Tibial nerve (tissue), 4 donors: ENCODE measurements at regions not wholly inside any gene's neighbourhood (a gene's known extent, or its start where the extent isn't known, plus 50 kb on each side); places are given as distances from the start of the nearest gene placed in this dataset.

Experiments used
- DNase-seq, 2 donors: peaks; one replicate each; pipeline ENCODE4 v3.0.0-alpha.2; 2019; ENCODE audit warnings: low spot score in 2 of 2
- H3K27ac ChIP-seq, 4 donors: fragments of 200-600 bp; sonication (generic) in 3 of 4; one replicate each; pipeline ENCODE4 v1.5.1; 2017 to 2019; ENCODE audit warnings: mild to moderate bottlenecking in 1 of 4
- H3K27me3 ChIP-seq, 2 donors: fragments of 200-600 bp; sonication (generic) in 1 of 2; one replicate each; pipeline versions ENCODE4 v1.5.1 to v1.6.0; 2017 to 2019
- H3K36me3 ChIP-seq, 3 donors: fragments of 200-600 bp; sonication (generic); one replicate each; pipeline ENCODE4 v1.5.1; 2018 to 2019
- H3K4me1 ChIP-seq, 4 donors: fragments of 200-600 bp; sonication (generic) in 3 of 4; one replicate each; pipeline ENCODE4 v1.5.1; 2017 to 2019
- H3K4me3 ChIP-seq, 4 donors: fragments of 200-600 bp; sonication (generic) in 3 of 4; one replicate each; pipeline ENCODE4 v1.5.1; 2017 to 2019; ENCODE audit warnings: mild to moderate bottlenecking in 1 of 4, moderate library complexity in 1 of 4
- H3K9me3 ChIP-seq, 4 donors: fragments of 200-600 bp; sonication (generic) in 3 of 4; one replicate each; pipeline ENCODE4 v1.5.1; 2017 to 2019
- EP300 ChIP-seq, 2 donors: sonication (generic); formaldehyde crosslinking; IDR thresholded peaks; one replicate each; pipeline ENCODE4 v1.6.1; 2017; ENCODE audit warnings: antibody characterized with exemption in 2 of 2, mild to moderate bottlenecking in 1 of 2
- POLR2A ChIP-seq, 2 donors: fragments of 450-650 bp; IDR thresholded peaks; one replicate each; pipeline ENCODE4 v1.6.1; 2017; ENCODE audit warnings: antibody characterized with exemption in 2 of 2, mild to moderate bottlenecking in 2 of 2, moderate library complexity in 2 of 2
- WGBS, 2 donors: methylation state at CpG; one replicate each; pipeline ENCODE4 v1.1.5; 2018; 5-methylcytosine and 5-hydroxymethylcytosine counted together
- TF ChIP-seq, protein P1 (sequence below), 5 experiments: fragments of 200-600 bp in 3 of 5; fragments of 450-650 bp in 2 of 5; sonication (generic) in 3 of 5; IDR thresholded peaks; one replicate each; pipeline ENCODE4 v1.5.1; 2016 to 2019; ENCODE audit warnings: antibody characterized with exemption in 5 of 5, mild to moderate bottlenecking in 3 of 5, moderate library complexity in 2 of 5

DNA sequence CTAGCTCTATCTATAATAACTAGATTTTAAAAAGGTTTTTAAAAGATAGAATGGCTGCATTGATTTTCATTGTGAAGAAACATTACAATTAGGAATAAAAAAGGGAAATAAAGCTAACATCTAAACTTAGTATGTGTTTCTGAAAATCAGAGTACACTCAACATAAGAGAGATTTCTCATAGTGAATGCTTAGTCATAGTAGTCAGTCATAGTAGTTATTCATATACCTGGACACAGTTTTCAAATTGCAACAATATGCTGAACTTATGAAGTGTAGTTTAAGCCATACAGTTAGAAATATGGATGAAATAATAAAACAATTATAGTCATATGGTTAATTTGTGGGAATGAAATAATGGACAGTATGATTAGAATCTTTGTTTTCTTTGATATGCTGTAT lies 273.0 kb upstream of the CTNND2 start:
- TF ChIP-seq POLR2A (IDR thresholded peaks at IDR 0.05), result no peak
- no peak for TF ChIP-seq EP300 (IDR thresholded peaks at IDR 0.05)
- TF ChIP-seq, protein P1, sequence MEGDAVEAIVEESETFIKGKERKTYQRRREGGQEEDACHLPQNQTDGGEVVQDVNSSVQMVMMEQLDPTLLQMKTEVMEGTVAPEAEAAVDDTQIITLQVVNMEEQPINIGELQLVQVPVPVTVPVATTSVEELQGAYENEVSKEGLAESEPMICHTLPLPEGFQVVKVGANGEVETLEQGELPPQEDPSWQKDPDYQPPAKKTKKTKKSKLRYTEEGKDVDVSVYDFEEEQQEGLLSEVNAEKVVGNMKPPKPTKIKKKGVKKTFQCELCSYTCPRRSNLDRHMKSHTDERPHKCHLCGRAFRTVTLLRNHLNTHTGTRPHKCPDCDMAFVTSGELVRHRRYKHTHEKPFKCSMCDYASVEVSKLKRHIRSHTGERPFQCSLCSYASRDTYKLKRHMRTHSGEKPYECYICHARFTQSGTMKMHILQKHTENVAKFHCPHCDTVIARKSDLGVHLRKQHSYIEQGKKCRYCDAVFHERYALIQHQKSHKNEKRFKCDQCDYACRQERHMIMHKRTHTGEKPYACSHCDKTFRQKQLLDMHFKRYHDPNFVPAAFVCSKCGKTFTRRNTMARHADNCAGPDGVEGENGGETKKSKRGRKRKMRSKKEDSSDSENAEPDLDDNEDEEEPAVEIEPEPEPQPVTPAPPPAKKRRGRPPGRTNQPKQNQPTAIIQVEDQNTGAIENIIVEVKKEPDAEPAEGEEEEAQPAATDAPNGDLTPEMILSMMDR (IDR thresholded peaks at IDR 0.05), result no peak

DNA sequence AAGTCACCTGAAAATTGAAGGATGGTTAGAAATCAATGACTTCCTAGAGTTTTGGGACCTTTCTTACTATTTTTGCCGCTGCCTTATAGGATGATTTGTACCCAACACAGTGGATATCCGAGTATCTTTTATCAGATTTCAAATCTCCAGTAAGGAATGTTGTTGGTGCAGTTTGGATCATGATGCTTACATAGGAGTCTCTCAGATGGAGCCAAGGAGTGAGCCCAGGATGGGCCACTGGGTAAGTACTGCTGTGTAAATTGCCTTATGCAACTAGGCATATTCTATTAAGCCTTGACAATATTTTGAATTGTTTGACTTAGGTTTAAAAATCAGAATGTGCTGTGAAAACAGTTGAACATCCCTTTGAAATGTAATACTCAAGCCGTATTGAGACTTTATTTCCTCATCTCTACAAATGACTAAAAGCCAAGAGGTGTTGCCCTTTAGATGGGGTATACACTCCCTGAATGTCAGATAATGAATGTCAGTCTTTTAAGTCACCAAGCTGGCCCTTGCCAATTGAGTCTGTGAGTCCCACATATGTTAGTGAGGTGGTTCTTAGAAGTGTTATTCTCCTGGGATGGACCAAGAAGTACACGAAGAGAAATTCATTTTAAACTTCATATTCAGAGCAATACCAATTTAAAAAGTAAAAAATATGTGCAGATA lies 271.8 kb upstream of the CTNND2 start:
- Histone ChIP-seq H3K4me3 (no peak overlapping the region), H3K9me3 (no peaks in the 10 kb centered on the region), H3K36me3 (no peaks in the 10 kb centered on the region), H3K27me3 (no peaks in the 10 kb centered on the region), H3K4me1 (no peaks in the 10 kb centered on the region), H3K27ac (no peak overlapping the region)
- WGBS, 2 donors, result 52 to 53% methylated on average over 4 of the region's 4 CpGs
- TF ChIP-seq POLR2A (IDR thresholded peaks at IDR 0.05), result no peak
- no peak for TF ChIP-seq EP300 (IDR thresholded peaks at IDR 0.05)
- TF ChIP-seq, protein P1 (IDR thresholded peaks at IDR 0.05), result no peak
- no peak for DNase-seq

More for the DNA sequence above, 273.0 kb upstream of the CTNND2 start:
- Histone ChIP-seq H3K4me1 (no peaks in the 10 kb centered on the region), H3K36me3 (no peaks in the 10 kb centered on the region), H3K27ac (no peak overlapping the region), H3K9me3 (no peaks in the 10 kb centered on the region), H3K4me3 (no peak overlapping the region), H3K27me3 (no peaks in the 10 kb centered on the region)
- DNase-seq, result no peak

DNA sequence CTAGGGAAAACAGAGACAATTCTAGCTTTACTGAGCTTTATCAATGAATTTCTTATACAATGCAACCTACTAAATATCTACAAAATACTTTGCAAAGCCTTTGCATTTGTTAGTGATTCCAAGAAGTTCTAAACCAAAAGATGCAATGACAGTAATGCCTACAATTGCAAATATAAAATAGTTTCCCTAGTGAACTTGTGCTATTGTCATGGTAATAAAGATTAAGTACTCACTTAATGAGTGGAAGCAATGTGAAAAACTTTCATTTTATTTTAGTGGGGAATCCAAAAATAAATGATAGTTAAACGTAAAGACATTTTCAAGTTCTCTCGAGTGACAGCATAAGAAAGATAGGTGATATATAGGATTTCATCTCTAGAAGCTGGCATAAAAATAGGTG lies 270.5 kb upstream of the CTNND2 start:
- Histone ChIP-seq H3K27me3 (no peaks in the 10 kb centered on the region), H3K4me1 (no peaks in the 10 kb centered on the region), H3K9me3 (no peaks in the 10 kb centered on the region), H3K4me3 (no peak overlapping the region), H3K36me3 (no peaks in the 10 kb centered on the region), H3K27ac (no peak overlapping the region)
- 60 to 67% methylated on average over 2 of the region's 2 CpGs for WGBS, 2 donors
- DNase-seq, result no peak
- TF ChIP-seq, protein P1 (IDR thresholded peaks at IDR 0.05), result no peak
- TF ChIP-seq POLR2A (IDR thresholded peaks at IDR 0.05) (no peak), EP300 (IDR thresholded peaks at IDR 0.05) (no peak)

DNA sequence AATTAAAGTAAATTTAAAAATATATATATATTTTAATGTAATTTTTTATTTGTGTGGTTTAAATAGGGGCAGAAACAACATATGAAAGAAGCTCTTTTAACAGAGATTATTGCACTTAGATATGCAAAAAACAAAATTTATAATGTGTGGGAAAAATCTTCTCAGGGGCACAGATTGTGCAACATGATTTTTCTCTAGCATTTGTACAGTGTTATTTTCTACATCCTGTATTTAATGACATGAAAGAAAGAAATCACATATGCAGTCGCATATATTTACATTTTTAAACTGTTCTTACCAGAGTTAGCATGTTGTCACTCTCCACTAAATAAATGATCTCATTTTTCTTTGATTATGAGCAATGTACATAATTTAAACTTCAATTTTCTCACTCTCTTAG lies 265.3 kb upstream of the CTNND2 start:
- no peaks in the 10 kb centered on the region for H3K9me3 ChIP-seq
- no peak for TF ChIP-seq POLR2A (IDR thresholded peaks at IDR 0.05)
- TF ChIP-seq, protein P1 (IDR thresholded peaks at IDR 0.05), result no peak
- TF ChIP-seq EP300 (IDR thresholded peaks at IDR 0.05), result no peak
- no peaks in the 10 kb centered on the region for H3K27me3 ChIP-seq
- H3K4me1 ChIP-seq, result no peaks in the 10 kb centered on the region
- no peaks in the 10 kb centered on the region for H3K36me3 ChIP-seq
- H3K4me3 ChIP-seq, result no peak overlapping the region
- no peak for DNase-seq
- WGBS, 2 donors, result 83 to 94% methylated on average over 1 of the region's 1 CpG
- H3K27ac ChIP-seq, result no peak overlapping the region

DNA sequence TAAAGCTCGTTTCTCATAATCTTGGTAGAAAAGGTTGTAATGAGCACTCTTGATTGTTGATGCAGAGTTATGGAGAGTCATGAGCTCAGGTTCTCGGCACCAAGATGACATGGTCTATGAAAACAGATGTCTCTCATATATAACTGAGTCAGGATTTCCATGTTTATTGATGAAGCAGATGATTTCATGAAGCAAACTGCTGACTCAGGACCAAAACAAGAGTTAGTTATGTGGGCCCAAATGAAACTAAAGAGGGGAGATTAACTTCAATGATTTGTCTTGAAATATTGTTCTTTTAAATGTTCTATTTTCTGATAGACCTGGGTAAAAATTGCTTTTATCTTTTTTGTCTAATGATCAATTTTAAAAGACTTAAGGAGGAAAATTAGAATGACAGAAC lies 258.6 kb upstream of the CTNND2 start:
- 71 to 78% methylated on average over 2 of the region's 2 CpGs for WGBS, 2 donors
- H3K27me3 ChIP-seq, result no peaks in the 10 kb centered on the region
- H3K27ac ChIP-seq, result no peak overlapping the region
- no peaks in the 10 kb centered on the region for H3K4me1 ChIP-seq
- no peak for DNase-seq
- no peaks in the 10 kb centered on the region for H3K36me3 ChIP-seq
- TF ChIP-seq EP300 (IDR thresholded peaks at IDR 0.05) (no peak), POLR2A (IDR thresholded peaks at IDR 0.05) (no peak)
- TF ChIP-seq, protein P1 (IDR thresholded peaks at IDR 0.05), result no peak
- H3K9me3 ChIP-seq, result peaks cover 0 to 9% (median 0%) of the 10 kb centered on the region in 4 donors
- H3K4me3 ChIP-seq, result no peak overlapping the region
